ENCODE measurements at regions not wholly inside any gene's neighbourhood (a gene's known extent, or its start where the extent isn't known, plus 50 kb on each side); places are given as distances from the start of the nearest gene placed in this dataset.
"Not testable (repeated sequence)": the region's sequence is repeated elsewhere in the genome, so short reads cannot be mapped to it uniquely, and the experiment has no call there.

DNA sequence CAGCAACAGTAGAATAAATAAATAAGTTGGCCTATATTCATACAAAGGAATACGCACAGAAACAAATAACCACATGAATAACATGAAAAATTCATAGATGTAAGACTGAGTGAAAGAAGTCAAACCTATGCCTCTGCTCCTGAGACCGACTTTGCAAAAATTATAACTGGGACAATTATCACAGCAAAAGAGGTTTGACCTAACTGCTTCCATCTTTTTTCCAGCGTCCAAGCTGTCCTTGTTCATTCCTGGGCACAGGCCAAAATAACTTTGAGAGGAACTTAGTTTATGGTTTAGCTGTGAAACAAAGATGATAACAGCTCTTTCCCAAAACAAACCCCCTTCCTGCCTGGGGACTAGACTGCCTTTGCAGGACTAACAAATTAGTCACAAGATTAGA lies 109.6 kb upstream of the NBPF11 start:
- not testable (repeated sequence) for DNase-seq

DNA sequence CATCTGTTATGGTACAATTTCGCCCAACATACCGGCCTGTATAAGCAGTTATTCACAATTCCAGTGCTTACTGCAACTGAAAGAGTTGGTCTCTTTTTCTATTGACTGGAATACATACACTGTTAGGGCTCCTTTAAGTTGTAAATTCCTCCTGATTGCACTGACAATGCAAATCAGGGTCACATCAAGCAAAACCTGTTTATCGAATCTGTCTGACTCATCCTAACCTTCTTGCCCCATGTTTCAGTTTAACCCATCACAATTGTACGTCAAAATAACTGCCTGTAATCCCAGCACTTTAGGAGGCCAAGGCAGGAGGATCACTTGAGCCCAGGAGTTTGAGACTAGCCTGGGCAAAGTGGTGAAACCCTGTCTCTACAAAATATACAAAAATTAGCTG lies 105.8 kb upstream of the NBPF11 start:
- not testable (repeated sequence) for DNase-seq

DNA sequence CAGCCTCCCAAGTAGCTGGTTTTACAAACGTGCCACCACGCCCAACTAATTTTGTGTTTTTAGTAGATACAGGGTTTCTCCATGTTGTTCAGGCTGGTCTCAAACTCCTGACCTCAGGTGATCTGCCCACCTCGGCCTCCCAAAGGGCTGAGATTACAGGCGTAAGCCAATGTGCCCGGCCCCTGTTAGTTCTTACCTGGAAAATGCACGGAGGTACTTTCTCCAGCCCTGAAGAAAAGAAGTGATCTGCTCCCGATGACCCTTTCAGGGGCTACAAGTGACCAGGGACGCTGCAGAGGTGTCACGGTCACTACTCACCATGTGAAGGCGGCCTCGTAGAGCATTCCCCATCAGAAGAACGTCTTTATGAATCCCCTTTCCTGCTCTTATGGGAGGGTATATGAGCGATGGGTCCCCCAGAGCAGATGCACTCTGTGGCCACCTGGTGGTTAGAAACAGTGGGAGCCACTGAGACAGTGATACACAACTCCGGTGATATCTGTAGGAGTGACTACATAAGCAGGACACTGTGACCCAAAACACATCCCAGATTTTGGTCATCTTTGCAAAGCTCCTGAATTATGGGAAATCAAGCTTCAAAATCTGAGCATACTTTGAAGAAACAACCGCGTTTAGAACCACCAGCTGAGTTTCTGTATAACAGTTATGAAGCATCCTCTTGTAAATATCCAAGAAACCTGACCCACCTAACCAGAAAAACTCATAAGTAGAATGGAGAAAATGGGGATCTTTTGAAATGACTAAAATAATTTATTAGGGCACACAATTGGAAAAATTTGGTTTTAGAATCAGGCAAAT lies 102.7 kb upstream of the NBPF11 start:
- DNase-seq, result not testable (repeated sequence)

DNA sequence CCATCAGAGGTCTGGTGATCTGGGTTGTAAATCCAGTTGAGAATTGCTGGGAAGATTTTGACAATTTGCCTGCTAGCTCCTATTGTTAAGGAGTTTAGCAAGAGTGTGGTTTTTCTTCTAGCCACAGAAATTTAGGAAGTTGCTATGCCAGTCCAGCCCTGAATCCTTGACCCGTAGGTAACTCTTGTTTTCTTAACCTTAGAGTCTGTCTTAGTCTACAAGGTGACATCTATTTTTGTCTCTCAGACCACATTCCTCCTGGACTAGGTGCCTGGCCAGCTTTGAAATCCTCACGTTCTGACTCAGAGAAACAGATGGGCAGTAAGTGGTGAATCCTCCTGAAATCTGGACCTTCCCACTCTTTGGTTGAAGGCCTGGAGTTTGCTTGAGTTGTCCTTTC lies 101.7 kb upstream of the NBPF11 start:
- not testable (repeated sequence) for DNase-seq

DNA sequence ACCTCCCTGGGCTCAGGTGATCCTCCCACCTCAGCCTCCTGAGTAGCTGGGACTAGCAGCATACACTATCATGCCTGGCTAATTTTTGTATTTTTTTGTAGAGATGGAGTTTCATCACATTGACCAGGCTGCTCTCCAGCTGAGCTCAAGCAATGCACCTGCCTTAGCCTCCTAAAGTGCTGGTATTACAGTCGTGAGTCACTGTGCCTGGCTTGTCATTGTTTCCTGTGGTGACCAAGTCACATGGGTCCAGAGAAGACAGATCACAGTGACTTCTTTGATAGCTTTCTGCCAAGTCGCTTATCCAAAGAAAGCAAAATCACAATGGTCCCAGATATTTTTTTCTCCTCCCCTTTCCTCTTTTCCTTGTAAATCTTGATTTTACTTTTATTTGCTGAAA lies 96.7 kb upstream of the NBPF11 start:
- DNase-seq, result not testable (repeated sequence)

DNA sequence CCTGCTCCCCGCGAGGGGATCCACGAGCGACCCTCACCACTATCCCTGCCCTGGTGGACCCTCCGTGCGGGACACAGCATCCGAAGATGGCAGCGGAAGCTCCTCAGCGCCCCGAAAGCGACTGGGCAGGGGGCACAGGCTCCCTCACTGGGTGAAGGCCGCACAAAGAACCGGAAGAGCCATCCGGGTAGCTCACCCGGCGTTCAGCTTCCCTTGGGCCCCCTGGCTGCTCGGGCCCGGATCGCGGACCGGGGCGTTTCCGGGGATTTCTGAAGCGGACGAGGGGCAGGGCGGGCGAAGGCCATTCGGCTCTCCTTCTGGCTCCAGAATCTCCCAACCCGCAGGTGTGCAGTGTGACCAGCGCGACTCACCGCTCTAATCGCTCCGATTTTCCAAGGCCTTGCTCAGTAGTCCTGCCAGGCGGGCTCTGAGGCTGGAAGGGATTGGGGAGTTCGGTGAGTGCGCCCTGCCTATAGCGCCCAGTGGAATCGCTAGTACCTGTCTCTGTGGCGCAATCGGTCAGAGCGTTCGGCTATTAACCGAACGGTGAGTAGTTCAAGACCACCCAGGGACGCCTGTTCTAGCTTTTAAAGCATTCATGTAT lies 94.3 kb upstream of the NBPF11 start:
- DNase-seq, result not testable (repeated sequence)

DNA sequence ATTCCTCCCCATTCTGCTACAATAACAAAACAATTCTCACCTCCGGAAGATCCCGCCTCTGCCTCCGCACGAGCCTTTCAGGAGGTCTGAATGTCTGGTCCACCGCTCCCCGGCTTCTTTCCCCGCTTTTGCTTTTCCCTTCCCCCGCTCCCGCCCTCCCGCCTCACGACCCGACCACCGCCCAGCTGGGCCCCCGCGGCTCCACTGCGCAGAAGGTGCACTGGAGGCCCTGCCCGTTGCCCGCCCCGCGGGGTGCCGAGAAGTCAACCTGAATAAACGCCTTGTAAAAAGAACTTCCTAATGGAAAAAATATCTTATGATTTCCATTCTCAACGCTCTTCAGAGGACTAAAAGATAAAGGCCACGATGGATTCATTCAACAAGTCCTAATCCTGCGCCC lies 93.8 kb upstream of the NBPF11 start:
- not testable (repeated sequence) for DNase-seq

DNA sequence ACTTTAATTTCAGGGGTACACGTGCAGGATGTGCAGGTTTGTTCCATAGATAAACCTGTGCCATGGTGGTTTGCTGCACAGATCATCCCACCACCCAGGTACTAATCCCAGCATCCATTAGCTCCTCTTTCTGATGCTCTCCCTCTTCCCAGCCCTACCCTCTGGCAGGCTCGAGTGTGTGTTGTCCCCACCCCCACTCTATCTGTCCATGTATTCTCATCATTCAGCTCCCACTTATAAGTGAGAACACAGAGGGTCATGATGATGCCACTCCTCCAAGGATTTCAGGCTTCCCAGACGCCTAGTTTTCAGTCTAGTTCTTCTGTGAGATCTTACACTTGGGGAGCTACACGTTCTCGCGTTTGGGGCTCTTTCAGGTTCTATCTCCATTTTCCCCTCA lies 93.4 kb upstream of the NBPF11 start:
- DNase-seq, result not testable (repeated sequence)

DNA sequence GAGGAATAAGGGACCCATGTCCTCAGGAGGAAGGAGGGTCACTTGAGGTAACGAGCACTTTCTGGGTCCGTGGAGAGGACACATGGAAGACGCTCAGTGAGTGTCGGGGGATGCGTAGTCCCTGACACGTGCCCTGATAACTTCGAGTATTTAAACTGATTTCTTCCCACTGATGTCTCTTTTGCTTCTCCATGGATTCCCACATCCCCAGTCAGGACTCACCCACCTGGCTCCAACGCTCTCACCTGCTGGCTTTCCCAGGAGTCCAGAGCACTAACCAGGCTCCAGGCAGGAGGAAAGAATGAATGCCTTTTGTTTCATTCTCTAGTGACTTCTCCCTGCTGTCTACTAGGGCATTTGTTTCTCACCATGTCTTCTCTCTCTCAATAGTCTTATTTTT lies 81.2 kb upstream of the NBPF11 start:
- not testable (repeated sequence) for DNase-seq

DNA sequence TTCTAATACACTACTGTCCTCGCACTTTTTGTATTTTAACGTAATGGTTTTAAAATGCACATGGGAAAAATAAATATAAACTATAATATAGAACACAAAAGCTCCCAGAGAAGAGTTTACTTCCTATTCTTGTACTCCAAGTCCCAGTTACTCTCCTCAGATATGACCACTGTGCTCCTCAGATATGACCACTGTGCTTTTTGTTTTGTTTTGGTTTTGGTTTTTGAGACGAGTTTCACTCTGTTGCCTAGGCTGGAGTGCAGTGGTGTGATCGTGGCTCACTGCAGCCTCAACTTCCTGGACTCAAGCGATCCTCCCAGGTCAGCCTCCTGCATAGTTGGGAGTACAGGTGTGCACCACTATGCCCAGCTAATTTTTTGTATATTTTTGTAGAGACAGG lies 76.8 kb upstream of the NBPF11 start:
- DNase-seq, result not testable (repeated sequence)

DNA sequence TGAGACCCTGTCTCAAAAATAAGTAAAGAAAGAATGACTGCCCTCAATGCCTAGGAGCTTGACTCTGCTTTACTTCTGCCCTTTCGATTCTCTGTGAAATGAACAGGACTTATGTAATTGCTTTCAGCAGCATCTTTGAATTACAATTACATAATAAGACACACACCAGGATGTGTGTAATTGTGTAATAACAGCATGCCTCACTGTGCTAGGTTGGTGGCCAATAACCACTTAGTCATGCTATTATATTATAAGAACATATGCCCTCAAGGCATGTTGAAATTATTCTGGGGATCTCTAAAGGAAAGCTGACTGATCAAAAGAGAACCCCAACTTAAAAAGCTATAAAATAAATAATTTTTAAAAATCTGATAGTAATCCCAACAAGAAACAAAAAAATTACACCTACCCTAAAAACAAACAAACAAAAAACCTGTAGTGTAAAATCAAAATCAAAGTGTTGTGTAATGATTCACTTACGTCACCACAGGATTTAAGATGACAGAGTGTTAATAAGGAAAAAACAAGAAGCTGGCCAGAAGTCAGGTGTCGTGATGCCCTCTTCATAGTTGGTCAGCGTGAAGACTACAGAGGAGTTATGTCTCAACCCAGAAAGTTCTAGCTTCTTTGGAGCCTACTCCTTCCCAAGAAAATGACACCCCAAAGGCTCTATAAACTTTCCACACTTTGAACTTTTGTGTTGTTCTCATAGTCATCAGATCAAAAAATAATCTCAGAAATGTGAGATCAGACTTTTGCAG lies 70.5 kb upstream of the NBPF11 start:
- not testable (repeated sequence) for DNase-seq

DNA sequence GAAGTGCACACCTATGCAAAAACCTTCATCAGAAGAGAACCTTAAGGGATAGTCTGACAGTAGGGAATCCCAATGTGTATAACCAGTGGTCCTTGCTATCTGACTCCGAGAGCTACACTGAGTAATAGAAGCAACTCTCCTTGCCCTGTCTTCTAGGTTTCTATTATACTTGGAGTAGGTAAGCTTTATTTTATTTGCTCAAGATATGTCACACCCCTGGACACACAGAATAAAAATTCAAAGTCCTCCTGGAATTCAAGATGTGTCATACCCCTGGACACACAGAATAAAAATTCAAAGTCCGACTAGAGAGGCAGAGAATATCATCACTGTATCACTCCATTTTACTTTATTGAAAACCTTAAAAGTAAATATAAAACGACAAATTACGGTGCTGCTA lies 69.5 kb upstream of the NBPF11 start:
- DNase-seq, result not testable (repeated sequence)

DNA sequence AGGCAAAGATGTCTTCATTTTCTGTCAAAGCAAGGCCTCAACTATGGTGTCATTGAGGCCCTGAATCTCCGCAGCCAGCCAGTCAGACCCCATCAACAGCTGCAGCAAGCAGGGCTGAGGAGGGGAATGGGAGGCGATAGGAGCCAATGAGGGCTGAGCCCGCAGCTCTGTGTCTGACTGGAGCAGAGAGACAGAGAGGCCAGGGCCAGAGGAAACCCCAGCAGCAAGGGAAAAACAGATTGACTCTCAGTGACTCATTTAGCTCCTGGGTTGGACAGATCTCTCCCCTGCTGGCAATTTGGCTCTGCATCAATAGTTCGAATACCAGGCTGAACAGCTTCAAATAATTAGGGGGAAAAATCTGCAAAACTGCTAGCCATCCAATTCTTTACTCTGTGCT lies 67.1 kb upstream of the NBPF11 start:
- not testable (repeated sequence) for DNase-seq

DNA sequence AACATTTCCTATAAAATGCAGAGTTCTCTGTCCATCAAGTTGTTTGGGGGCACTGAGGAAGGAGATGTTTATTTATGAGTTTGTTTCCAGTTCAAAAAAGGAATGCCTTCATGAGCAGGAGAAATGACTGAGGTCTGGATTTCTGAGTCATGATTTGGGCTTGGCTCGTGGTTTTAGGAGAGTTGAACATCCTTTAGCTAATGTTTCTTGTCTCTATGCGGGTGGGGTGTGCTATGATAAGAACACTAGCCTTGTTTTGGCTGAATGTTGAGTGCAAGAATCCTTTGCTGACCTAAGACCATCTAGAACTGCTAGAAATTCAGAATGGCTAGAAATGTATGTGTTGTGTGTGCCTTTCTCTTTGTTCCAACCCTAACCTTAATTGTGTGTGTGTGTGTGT lies 59.1 kb upstream of the NBPF11 start:
- DNase-seq, result not testable (repeated sequence)

DNA sequence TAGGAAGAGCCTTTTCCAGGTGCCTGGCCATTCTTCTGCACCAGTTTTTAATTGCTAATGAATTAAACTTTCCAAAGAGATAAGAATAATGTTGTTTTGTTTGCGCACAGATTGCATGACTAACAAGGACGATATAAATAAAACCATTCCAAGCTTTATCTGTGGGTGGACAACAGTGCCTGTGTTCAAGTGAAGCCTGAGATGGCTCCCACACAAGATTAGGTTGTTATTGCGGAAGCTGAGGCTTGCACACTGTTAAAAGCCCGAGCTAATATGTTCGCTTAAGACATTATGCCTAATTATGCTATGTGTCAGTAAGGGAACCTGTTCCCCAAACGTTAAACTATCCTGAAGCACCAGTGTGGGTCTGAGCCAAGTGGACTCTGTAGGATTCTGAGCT lies 58.5 kb upstream of the NBPF11 start:
- DNase-seq, result not testable (repeated sequence)

DNA sequence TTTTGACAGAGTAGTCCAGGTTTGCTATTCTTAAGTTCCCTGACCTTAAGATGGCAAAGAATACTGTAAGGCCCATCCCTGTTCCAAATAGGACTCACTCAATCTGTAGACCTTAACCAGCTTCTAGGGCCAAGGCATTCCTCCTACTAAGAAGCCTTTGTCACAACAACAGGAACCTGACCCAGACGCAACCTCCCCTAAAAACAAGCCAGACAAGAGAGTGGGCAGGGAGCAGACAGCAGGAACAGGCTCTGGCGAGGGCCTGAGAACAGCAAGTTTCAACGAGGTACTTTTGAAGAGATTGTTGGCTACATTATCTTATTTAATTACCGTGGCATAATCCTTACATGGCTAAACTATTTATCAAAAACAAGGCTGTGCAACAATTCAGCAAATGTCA lies 58.1 kb upstream of the NBPF11 start:
- not testable (repeated sequence) for DNase-seq

DNA sequence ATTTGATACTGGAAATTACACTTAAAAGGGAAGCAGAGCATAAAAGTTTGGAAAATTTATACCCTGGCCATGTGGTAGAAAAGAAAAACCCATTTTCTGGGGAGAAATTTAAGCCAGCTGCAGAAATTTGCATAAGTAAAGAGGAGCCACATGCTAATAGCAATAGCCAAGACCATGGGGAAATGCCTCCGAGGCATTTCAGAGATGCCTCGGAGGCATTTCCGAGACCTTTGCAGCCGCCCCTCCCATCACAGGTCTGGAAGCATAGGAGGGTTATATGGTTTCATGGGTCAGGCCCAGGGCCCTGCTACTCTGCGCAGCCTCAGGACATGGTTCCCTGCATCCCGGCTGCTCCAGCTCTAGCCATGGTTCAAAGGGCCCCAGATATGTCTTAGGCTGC lies 49.9 kb upstream of the NBPF11 start:
- DNase-seq, result not testable (repeated sequence)

Data from right forelimb (tissue), 1 donor.